Fibroblast of lung (primary cell): ENCODE measurements at regions not wholly inside any gene's neighbourhood (a gene's known extent, or its start where the extent isn't known, plus 50 kb on each side); places are given as distances from the start of the nearest gene placed in this dataset.

Experiments
- DNase-seq, 2 donors: peaks; one replicate each; pipeline versions ENCODE4 v3.0.0 to v3.0.0-alpha.2; 2010; ENCODE audit warnings: low read depth in 2 of 2
- H2AFZ ChIP-seq: 2 replicates; pipeline ENCODE4 v1.5.1; 2012; ENCODE audit warnings: low read length, control low read depth, inconsistent platforms
- H3K27ac ChIP-seq: 2 replicates; pipeline ENCODE4 v1.5.1; 2011; ENCODE audit warnings: low read length, control low read depth; ENCODE audit not compliant: insufficient read depth
- H3K27me3 ChIP-seq: 2 replicates; pipeline ENCODE4 v1.5.1; 2011; ENCODE audit warnings: mild to moderate bottlenecking, low read length; ENCODE audit not compliant: control insufficient read depth, insufficient read depth
- H3K36me3 ChIP-seq: 2 replicates; pipeline ENCODE4 v1.5.1; 2011; ENCODE audit warnings: low read length; ENCODE audit not compliant: control insufficient read depth, insufficient read depth
- H3K4me1 ChIP-seq: 2 replicates; pipeline ENCODE4 v1.5.1; 2011; ENCODE audit warnings: low read length; ENCODE audit not compliant: control insufficient read depth, insufficient read depth; ENCODE audit errors: extremely low read depth
- H3K4me2 ChIP-seq: 2 replicates; pipeline ENCODE4 v1.5.1; 2011; ENCODE audit warnings: low read length, control low read depth; ENCODE audit not compliant: insufficient read depth; ENCODE audit errors: extremely low read depth
- H3K4me3 ChIP-seq, 4 experiments: fragments of 200-600 bp in 1 of 4; sonication (generic) in 1 of 4; replicated peaks in 1 of 4; 2 replicates each; pipeline ENCODE4 v1.5.1; 2011 to 2016; ENCODE audit warnings: low read length in 4 of 4, low read depth in 3 of 4, mild to moderate bottlenecking in 3 of 4, control low read depth in 2 of 4, inconsistent platforms in 1 of 4, mixed read lengths in 1 of 4; ENCODE audit not compliant: insufficient read depth in 1 of 4; ENCODE audit errors: control extremely low read depth in 1 of 4
- H3K79me2 ChIP-seq: 2 replicates; pipeline ENCODE4 v1.5.1; 2012; ENCODE audit warnings: mild to moderate bottlenecking, low read length, inconsistent platforms; ENCODE audit not compliant: control insufficient read depth, insufficient read depth
- H3K9ac ChIP-seq: 2 replicates; pipeline ENCODE4 v1.5.1; 2011; ENCODE audit warnings: mild to moderate bottlenecking, low read length, control low read depth; ENCODE audit not compliant: insufficient read depth
- H3K9me3 ChIP-seq: 2 replicates; pipeline ENCODE4 v1.5.1; 2012; ENCODE audit warnings: low read depth, low read length; ENCODE audit not compliant: control insufficient read depth, insufficient read depth
- H4K20me1 ChIP-seq: 2 replicates; pipeline ENCODE4 v1.5.1; 2011; ENCODE audit warnings: low read length; ENCODE audit not compliant: control insufficient read depth, insufficient read depth; ENCODE audit errors: extremely low read depth
- CTCF ChIP-seq, 2 donors: IDR thresholded peaks in 1 of 2; conservative IDR thresholded peaks in 1 of 2; 1 replicate in 1 of 2; 2 replicates in 1 of 2; pipeline ENCODE4 v1.5.1; 2011 to 2012; ENCODE audit warnings: low read length in 2 of 2, control low read depth in 1 of 2, inconsistent platforms in 1 of 2, low read depth in 1 of 2, mild to moderate bottlenecking in 1 of 2
- EZH2 ChIP-seq: IDR thresholded peaks from 2 replicates; pipeline ENCODE4 v1.5.1; 2012; ENCODE audit warnings: low read length, control low read depth, mild to moderate bottlenecking; ENCODE audit errors: missing control alignments

- Histone ChIP-seq H3K79me2 (no peaks in the 10 kb centered on the region), H4K20me1 (no peaks in the 10 kb centered on the region), H3K4me3 (no peak overlapping the region), H3K9ac (no peak overlapping the region), H3K4me2 (no peak overlapping the region), H3K9me3 (no peaks in the 10 kb centered on the region), H3K27ac (no peak overlapping the region), H3K27me3 (no peaks in the 10 kb centered on the region), H2AFZ (no peak overlapping the region), H3K4me1 (no peaks in the 10 kb centered on the region), H3K36me3 (no peaks in the 10 kb centered on the region)
- TF ChIP-seq EZH2: no peak
- no peak for DNase-seq
Observed at GRCh38 chr6:10099529-10100140, 315.2 kb downstream of the TFAP2A start.

- TF ChIP-seq EZH2: no peak
- TF ChIP-seq CTCF (conservative IDR thresholded peaks at IDR 0.05 in 1 of 2, IDR thresholded peaks at IDR 0.05 in 1 of 2; ENCODE audit: low read depth in 1 of 2, low read length in 2 of 2): no peak
- H3K4me1 ChIP-seq: no peaks in the 10 kb centered on the region
- no peaks in the 10 kb centered on the region for H3K9me3 ChIP-seq
- no peak overlapping the region for H3K4me3 ChIP-seq
- no peaks in the 10 kb centered on the region for H3K36me3 ChIP-seq
- no peak overlapping the region for H2AFZ ChIP-seq
- H3K79me2 ChIP-seq: no peaks in the 10 kb centered on the region
- H3K9ac ChIP-seq: no peak overlapping the region
- H3K27me3 ChIP-seq: no peaks in the 10 kb centered on the region
- no peak overlapping the region for H3K27ac ChIP-seq
- DNase-seq: no peak
- H4K20me1 ChIP-seq: no peaks in the 10 kb centered on the region
- H3K4me2 ChIP-seq: no peak overlapping the region
Observed at GRCh38 chr6:10098756-10099528, 315.9 kb downstream of the TFAP2A start.

- Histone ChIP-seq H3K27ac (no peak overlapping the region), H3K79me2 (no peaks in the 10 kb centered on the region), H3K4me3 (no peak overlapping the region), H3K4me1 (no peaks in the 10 kb centered on the region), H2AFZ (no peak overlapping the region), H3K27me3 (no peaks in the 10 kb centered on the region), H3K36me3 (no peaks in the 10 kb centered on the region), H4K20me1 (no peaks in the 10 kb centered on the region), H3K9me3 (no peaks in the 10 kb centered on the region), H3K4me2 (no peak overlapping the region), H3K9ac (no peak overlapping the region)
- DNase-seq: no peak
- TF ChIP-seq EZH2 (no peak), CTCF (conservative IDR thresholded peaks at IDR 0.05 in 1 of 2, IDR thresholded peaks at IDR 0.05 in 1 of 2; ENCODE audit: low read depth in 1 of 2, low read length in 2 of 2) (no peak)
Observed at GRCh38 chr6:10093282-10093681, 321.6 kb downstream of the TFAP2A start.
